GM18951 (cell line): ENCODE measurements at regions not wholly inside any gene's neighbourhood (a gene's known extent, or its start where the extent isn't known, plus 50 kb on each side); places are given as distances from the start of the nearest gene placed in this dataset.

ENCODE experiments used
- POLR2A ChIP-seq: IDR thresholded peaks from 4 replicates; pipeline ENCODE4 v1.6.1; 2011; ENCODE audit warnings: mild to moderate bottlenecking; ENCODE audit not compliant: insufficient read length, insufficient read depth; ENCODE audit errors: extremely low read depth
- in situ Hi-C: fragments of 300-500 bp; cut with MboI; formaldehyde crosslinking; loops from one replicate; pipeline ENCODE4 v1.12.0; 2022; ENCODE audit warnings: low sequenced_read_pairs, mixed read lengths, inconsistent platforms; ENCODE audit not compliant: unreplicated experiment

GRCh38 chr10:8498881-8499280 lies 444.4 kb downstream of the GATA3 start:
- in situ Hi-C loops, result no loop called here

GRCh38 chr10:8499312-8499711 lies 444.8 kb downstream of the GATA3 start:
- no peak for TF ChIP-seq POLR2A
- in situ Hi-C loops, result no loop called here

More at GRCh38 chr10:8498881-8499280, 444.4 kb downstream of the GATA3 start:
- no peak for TF ChIP-seq POLR2A

- TF ChIP-seq POLR2A, result no peak
- in situ Hi-C loops, result no loop called here
Measured at GRCh38 chr10:8499752-8500390, 445.4 kb downstream of the GATA3 start.

- TF ChIP-seq POLR2A, result no peak
- in situ Hi-C loops, result no loop called here
Measured at GRCh38 chr10:8502573-8502972, 448.1 kb downstream of the GATA3 start.

GRCh38 chr10:8504499-8504898 lies 450.0 kb downstream of the GATA3 start:
- TF ChIP-seq POLR2A, result no peak
- in situ Hi-C loops, result no loop called here

- TF ChIP-seq POLR2A, result no peak
- in situ Hi-C loops, result no loop called here
Measured at GRCh38 chr10:8507156-8507555, 452.7 kb downstream of the GATA3 start.

GRCh38 chr10:8508882-8509281 lies 454.4 kb downstream of the GATA3 start:
- no peak for TF ChIP-seq POLR2A
- in situ Hi-C loops, result no loop called here

GRCh38 chr10:8510471-8510870 lies 456.0 kb downstream of the GATA3 start:
- in situ Hi-C loops, result no loop called here

GRCh38 chr10:8511026-8511425 lies 456.5 kb downstream of the GATA3 start:
- in situ Hi-C loops, result no loop called here
- TF ChIP-seq POLR2A, result no peak

More at GRCh38 chr10:8510471-8510870, 456.0 kb downstream of the GATA3 start:
- no peak for TF ChIP-seq POLR2A

- in situ Hi-C loops, result no loop called here
- no peak for TF ChIP-seq POLR2A
Measured at GRCh38 chr10:8513155-8514147, 459.0 kb downstream of the GATA3 start.

- in situ Hi-C loops, result no loop called here
Measured at GRCh38 chr10:8520382-8520781, 465.9 kb downstream of the GATA3 start.

GRCh38 chr10:8527773-8528172 lies 473.3 kb downstream of the GATA3 start:
- in situ Hi-C loops, result no loop called here
- TF ChIP-seq POLR2A, result no peak

More at GRCh38 chr10:8520382-8520781, 465.9 kb downstream of the GATA3 start:
- TF ChIP-seq POLR2A, result no peak

- in situ Hi-C loops, result no loop called here
- TF ChIP-seq POLR2A, result no peak
Measured at GRCh38 chr10:8531116-8531515, 476.6 kb downstream of the GATA3 start.
